CD4-positive, alpha-beta T cell (primary cell): ENCODE measurements at regions not wholly inside any gene's neighbourhood (a gene's known extent, or its start where the extent isn't known, plus 50 kb on each side); places are given as distances from the start of the nearest gene placed in this dataset.

Experiments used
- ATAC-seq: fragments of 200-7000 bp; cut with Tn5 transposase; one replicate; pipeline ENCODE4 v1.10.0; 2022; ENCODE audit warnings: mild to moderate bottlenecking; ENCODE audit not compliant: poor library complexity
- CTCF ChIA-PET: fragments of 350-600 bp; sonication (Branson Sonifier 250); formaldehyde crosslinking; loops from one replicate; lab custom pipeline; 2021; ENCODE audit warnings: antibody characterized with exemption, inconsistent platforms; lab: Charles Lee
- POLR2A ChIA-PET: fragments of 350-600 bp; sonication (Branson Sonifier 250); formaldehyde crosslinking; loops from one replicate; lab custom pipeline; 2021; ENCODE audit warnings: antibody characterized with exemption, inconsistent platforms; lab: Charles Lee
- DNase-seq, 14 experiments: peaks; one replicate each; pipeline ENCODE4 v3.0.0-alpha.2; 2013 to 2020; ENCODE audit warnings: mixed read lengths in 2 of 14
- H3K27ac ChIP-seq, 2 donors: one replicate each; pipeline versions ENCODE4 v1.5.1 to v1.7.0; 2013; ENCODE audit warnings: low read length in 2 of 2, low read depth in 1 of 2, mild to moderate bottlenecking in 1 of 2
- H3K27me3 ChIP-seq, 2 experiments: 1 replicate in 1 of 2; 2 replicates in 1 of 2; pipeline versions ENCODE4 v1.6.1 to v1.7.0; 2013; ENCODE audit warnings: low read length in 2 of 2, control low read depth in 1 of 2, mild to moderate bottlenecking in 1 of 2, moderate library complexity in 1 of 2; ENCODE audit not compliant: insufficient read depth in 2 of 2, control insufficient read depth in 1 of 2
- H3K36me3 ChIP-seq: one replicate; pipeline ENCODE4 v1.6.1; 2013; ENCODE audit warnings: low read length, control low read depth; ENCODE audit not compliant: insufficient read depth
- H3K4me1 ChIP-seq: one replicate; pipeline ENCODE4 v1.6.1; 2013; ENCODE audit warnings: low read length, control low read depth; ENCODE audit not compliant: insufficient read depth
- H3K4me3 ChIP-seq: one replicate; pipeline ENCODE4 v1.5.1; 2013; ENCODE audit warnings: mild to moderate bottlenecking, low read length, moderate library complexity
- H3K9me3 ChIP-seq, 2 experiments: 1 replicate in 1 of 2; 2 replicates in 1 of 2; pipeline versions ENCODE4 v1.6.1 to v1.7.0; 2013; ENCODE audit warnings: low read length in 2 of 2, mild to moderate bottlenecking in 2 of 2, control low read depth in 1 of 2, moderate library complexity in 1 of 2; ENCODE audit not compliant: control insufficient read depth in 1 of 2, insufficient read depth in 1 of 2
- H3K27ac Mint-ChIP-seq: one replicate; pipeline ENCODE4 v1.8.0; 2020; ENCODE audit warnings: mixed read lengths
- H3K27me3 Mint-ChIP-seq: one replicate; pipeline ENCODE4 v1.8.0; 2021; ENCODE audit warnings: mixed read lengths
- H3K36me3 Mint-ChIP-seq: one replicate; pipeline ENCODE4 v1.8.0; 2021; ENCODE audit warnings: low read depth, mixed read lengths
- H3K4me1 Mint-ChIP-seq: one replicate; pipeline ENCODE4 v1.8.0; 2021; ENCODE audit warnings: low read depth, mixed read lengths
- H3K4me3 Mint-ChIP-seq: one replicate; pipeline ENCODE4 v1.8.0; 2020; ENCODE audit warnings: mild to moderate bottlenecking, mixed read lengths
- H3K9me3 Mint-ChIP-seq: one replicate; pipeline ENCODE4 v1.8.0; 2020; ENCODE audit warnings: mixed read lengths
- intact Hi-C, 2 experiments: fragments of 100-400 bp; cut with DNase I in 1 of 2; cut with micrococcal nuclease in 1 of 2; formaldehyde crosslinking; loops; one replicate each; pipeline versions ENCODE4 v1.15.1 to v1.9.0; 2023 to 2025; cut with DNase I, micrococcal nuclease
- TF ChIP-seq, protein P1 (sequence below): fragments of 200-600 bp; IDR thresholded peaks from one replicate; pipeline ENCODE4 v1.8.0; 2022; ENCODE audit warnings: antibody characterized with exemption, mild to moderate bottlenecking

DNA sequence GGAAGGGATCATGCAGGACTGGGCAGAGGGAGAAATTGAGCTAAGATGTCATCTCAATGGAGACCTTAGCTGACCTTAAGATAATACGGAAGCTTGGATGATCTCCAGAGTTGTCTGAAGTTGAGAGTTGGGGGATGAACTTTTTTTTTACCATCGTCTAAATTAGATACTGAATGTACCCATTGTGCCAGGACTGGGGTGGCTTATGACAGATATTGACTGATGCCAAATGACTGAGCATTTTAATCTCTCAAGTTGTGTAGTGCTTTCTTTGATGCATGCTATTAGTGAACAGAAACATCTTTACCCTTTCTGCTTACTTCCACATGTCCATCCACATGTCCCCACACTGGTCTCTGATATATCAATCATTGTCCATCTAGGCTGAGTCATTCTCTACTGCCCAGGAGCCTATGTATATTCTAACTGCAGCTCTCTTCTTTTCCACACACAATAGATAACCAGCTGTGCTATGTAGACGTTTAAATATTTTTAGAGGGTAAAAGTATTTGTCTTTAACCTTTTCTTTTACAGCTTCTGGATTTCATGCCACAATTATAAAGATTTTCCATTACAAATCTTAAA is 60.2 kb upstream of the ZKSCAN2 start:
- POLR2A ChIA-PET = no interaction called here

DNA sequence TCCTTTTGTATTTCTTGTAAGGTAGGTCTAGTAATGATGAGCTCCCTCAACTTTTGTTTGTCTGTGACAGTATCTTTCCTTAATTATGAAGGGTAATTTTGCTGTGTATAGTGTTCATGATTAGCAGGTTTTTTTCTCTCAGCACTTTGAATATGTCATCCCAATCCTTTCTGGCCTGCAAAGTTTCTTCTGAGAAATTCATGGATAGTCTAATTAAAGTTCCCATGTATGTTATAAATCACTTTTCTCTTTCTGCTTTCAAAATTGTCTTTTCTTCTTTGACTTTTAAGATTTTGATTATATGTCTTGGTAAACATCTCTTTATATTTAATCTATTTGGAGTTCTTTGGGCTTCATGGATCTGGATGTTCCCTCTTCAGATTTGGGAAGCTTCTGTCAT is 54.3 kb upstream of the ZKSCAN2 start:
- Mint-ChIP-seq H3K27me3 (peaks cover 11% of the 10 kb centered on the region), H3K36me3 (peaks cover 26% of the 10 kb centered on the region), H3K27ac (no peak overlapping the region), H3K4me1 (no peaks in the 10 kb centered on the region), H3K9me3 (peaks cover 24% of the 10 kb centered on the region), H3K4me3 (no peak overlapping the region)
- intact Hi-C loops = no loop called here
- ATAC-seq (no peak), DNase-seq (no peak)
- H3K27me3 ChIP-seq = no peaks in the 10 kb centered on the region
- no peaks in the 10 kb centered on the region for H3K36me3 ChIP-seq
- ChIA-PET POLR2A (no interaction called here), CTCF (no interaction called here)
- H3K27ac ChIP-seq = no peak overlapping the region
- H3K4me3 ChIP-seq = no peak overlapping the region
- TF ChIP-seq, protein P1, sequence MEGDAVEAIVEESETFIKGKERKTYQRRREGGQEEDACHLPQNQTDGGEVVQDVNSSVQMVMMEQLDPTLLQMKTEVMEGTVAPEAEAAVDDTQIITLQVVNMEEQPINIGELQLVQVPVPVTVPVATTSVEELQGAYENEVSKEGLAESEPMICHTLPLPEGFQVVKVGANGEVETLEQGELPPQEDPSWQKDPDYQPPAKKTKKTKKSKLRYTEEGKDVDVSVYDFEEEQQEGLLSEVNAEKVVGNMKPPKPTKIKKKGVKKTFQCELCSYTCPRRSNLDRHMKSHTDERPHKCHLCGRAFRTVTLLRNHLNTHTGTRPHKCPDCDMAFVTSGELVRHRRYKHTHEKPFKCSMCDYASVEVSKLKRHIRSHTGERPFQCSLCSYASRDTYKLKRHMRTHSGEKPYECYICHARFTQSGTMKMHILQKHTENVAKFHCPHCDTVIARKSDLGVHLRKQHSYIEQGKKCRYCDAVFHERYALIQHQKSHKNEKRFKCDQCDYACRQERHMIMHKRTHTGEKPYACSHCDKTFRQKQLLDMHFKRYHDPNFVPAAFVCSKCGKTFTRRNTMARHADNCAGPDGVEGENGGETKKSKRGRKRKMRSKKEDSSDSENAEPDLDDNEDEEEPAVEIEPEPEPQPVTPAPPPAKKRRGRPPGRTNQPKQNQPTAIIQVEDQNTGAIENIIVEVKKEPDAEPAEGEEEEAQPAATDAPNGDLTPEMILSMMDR = no peak
- no peaks in the 10 kb centered on the region for H3K4me1 ChIP-seq
- peaks cover 18 to 30% of the 10 kb centered on the region in 2 experiments for H3K9me3 ChIP-seq

More for the DNA sequence above, 60.2 kb upstream of the ZKSCAN2 start:
- H3K9me3 Mint-ChIP-seq = peaks cover 20% of the 10 kb centered on the region
- peaks cover 13% of the 10 kb centered on the region for H3K36me3 Mint-ChIP-seq
- TF ChIP-seq, protein P1 = no peak
- DNase-seq (no peak), ATAC-seq (no peak)
- intact Hi-C loops = no loop called here
- peaks cover 18 to 36% of the 10 kb centered on the region in 2 experiments for H3K9me3 ChIP-seq
- CTCF ChIA-PET = no interaction called here
- no peak overlapping the region for H3K27ac Mint-ChIP-seq
- no peaks in the 10 kb centered on the region for H3K4me1 ChIP-seq
- no peaks in the 10 kb centered on the region for H3K36me3 ChIP-seq
- no peaks in the 10 kb centered on the region for H3K4me1 Mint-ChIP-seq
- H3K4me3 Mint-ChIP-seq = no peak overlapping the region
- peaks cover 16% of the 10 kb centered on the region for H3K27me3 Mint-ChIP-seq
- no peaks in the 10 kb centered on the region for H3K27me3 ChIP-seq
- H3K27ac ChIP-seq = no peak overlapping the region
- no peak overlapping the region for H3K4me3 ChIP-seq

DNA sequence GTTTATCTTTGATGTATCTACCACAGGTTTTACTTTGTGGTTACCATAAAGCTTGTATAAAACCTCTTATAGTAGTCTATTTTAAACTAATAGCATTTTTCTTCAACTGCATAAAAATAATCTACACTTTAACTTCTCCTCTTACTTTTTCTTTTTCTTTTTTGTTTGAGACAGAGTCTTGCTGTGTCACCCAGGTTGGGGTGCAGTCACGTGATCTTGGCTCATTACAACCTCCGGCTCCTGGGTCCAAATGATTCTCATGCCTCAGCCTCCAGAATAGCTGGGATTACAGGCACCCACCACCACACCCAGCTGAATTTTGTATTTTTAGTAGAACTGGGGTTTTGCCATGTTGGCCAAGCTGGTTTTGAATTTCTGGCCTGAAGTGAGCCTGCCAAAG is 53.4 kb upstream of the ZKSCAN2 start:
- TF ChIP-seq, protein P1 = no peak
- ATAC-seq (no peak), DNase-seq (no peak)
- ChIA-PET CTCF (no interaction called here), POLR2A (no interaction called here)
- Mint-ChIP-seq H3K9me3 (peaks cover 21% of the 10 kb centered on the region), H3K36me3 (peaks cover 21% of the 10 kb centered on the region), H3K27ac (no peak overlapping the region), H3K4me3 (no peak overlapping the region), H3K4me1 (no peaks in the 10 kb centered on the region), H3K27me3 (peaks cover 3% of the 10 kb centered on the region)
- Histone ChIP-seq H3K4me1 (no peaks in the 10 kb centered on the region), H3K9me3 (peaks cover 18 to 27% of the 10 kb centered on the region in 2 experiments), H3K27ac (no peak overlapping the region), H3K4me3 (no peak overlapping the region), H3K27me3 (no peaks in the 10 kb centered on the region), H3K36me3 (no peaks in the 10 kb centered on the region)
- intact Hi-C loops = no loop called here
